Breast epithelium (tissue), 4 donors: ENCODE measurements at regions not wholly inside any gene's neighbourhood (a gene's known extent, or its start where the extent isn't known, plus 50 kb on each side); places are given as distances from the start of the nearest gene placed in this dataset.

Source experiments
- DNase-seq, 2 donors: peaks; one replicate each; pipeline ENCODE4 v3.0.0-alpha.2; 2019; ENCODE audit warnings: low spot score in 2 of 2
- H3K27ac ChIP-seq, 2 donors: fragments of 200-600 bp; sonication (generic) in 1 of 2; one replicate each; pipeline ENCODE4 v1.5.1; 2016 to 2019; ENCODE audit warnings: mild to moderate bottlenecking in 1 of 2
- H3K27me3 ChIP-seq, 2 donors: fragments of 200-600 bp; sonication (generic) in 1 of 2; one replicate each; pipeline versions ENCODE4 v1.5.1 to v1.6.0; 2017 to 2019; ENCODE audit warnings: control low read depth in 1 of 2, mild to moderate bottlenecking in 1 of 2
- H3K36me3 ChIP-seq: fragments of 200-600 bp; one replicate; pipeline ENCODE4 v1.5.1; 2019
- H3K4me1 ChIP-seq, 2 donors: fragments of 200-600 bp; sonication (generic); one replicate each; pipeline ENCODE4 v1.5.1; 2016 to 2019; ENCODE audit warnings: control low read depth in 1 of 2
- H3K4me3 ChIP-seq, 3 donors: fragments of 200-600 bp; sonication (generic); 1 replicate in 2 of 3; 2 replicates in 1 of 3; pipeline ENCODE4 v1.5.1; 2016 to 2019; ENCODE audit warnings: mild to moderate bottlenecking in 3 of 3, moderate library complexity in 2 of 3
- H3K9me3 ChIP-seq, 2 donors: fragments of 200-600 bp; sonication (generic) in 1 of 2; one replicate each; pipeline ENCODE4 v1.5.1; 2016 to 2019; ENCODE audit warnings: control low read depth in 1 of 2
- CTCF ChIP-seq, 3 donors: fragments of 450-650 bp; IDR thresholded peaks; one replicate each; pipeline ENCODE4 v1.5.1; 2016 to 2017; ENCODE audit warnings: antibody characterized with exemption in 3 of 3, mild to moderate bottlenecking in 3 of 3, moderate library complexity in 3 of 3
- POLR2A ChIP-seq: fragments of 450-650 bp; IDR thresholded peaks from one replicate; pipeline ENCODE4 v1.6.1; 2016; ENCODE audit warnings: antibody characterized with exemption, mild to moderate bottlenecking, moderate library complexity
- POLR2AphosphoS5 ChIP-seq, 3 donors: sonication (generic); formaldehyde crosslinking; IDR thresholded peaks; one replicate each; pipeline ENCODE4 v1.6.1; 2017; ENCODE audit warnings: antibody characterized with exemption in 3 of 3
- intact Hi-C: fragments of 100-400 bp; cut with DNase I; formaldehyde crosslinking; loops from one replicate; pipeline ENCODE4 v1.15.1; 2023; ENCODE audit warnings: low total_unique reads

- no peaks in the 10 kb centered on the region for H3K36me3 ChIP-seq
- intact Hi-C loops = no loop called here
- no peaks in the 10 kb centered on the region for H3K4me1 ChIP-seq
- DNase-seq = no peak
- H3K9me3 ChIP-seq = no peaks in the 10 kb centered on the region
- TF ChIP-seq POLR2AphosphoS5 (IDR thresholded peaks at IDR 0.05) (no peak), POLR2A (no peak), CTCF (IDR thresholded peaks at IDR 0.05) (no peak)
- H3K4me3 ChIP-seq = no peak overlapping the region
- H3K27ac ChIP-seq = no peak overlapping the region
- H3K27me3 ChIP-seq = no peaks in the 10 kb centered on the region
Measured at GRCh38 chr11:37571246-37571645, 973.2 kb upstream of the RAG2 start.

- intact Hi-C loops = loop anchor here (10.0 kb wide), 1 partner anchor 424 kb away; no protein-coding TSS in a partner anchor
- TF ChIP-seq CTCF (IDR thresholded peaks at IDR 0.05) = no peak
- Histone ChIP-seq H3K9me3 (no peaks in the 10 kb centered on the region), H3K4me1 (no peaks in the 10 kb centered on the region), H3K27me3 (no peaks in the 10 kb centered on the region), H3K4me3 (no peak overlapping the region), H3K36me3 (no peaks in the 10 kb centered on the region), H3K27ac (no peak overlapping the region)
- no peak for DNase-seq
Measured at GRCh38 chr11:37560991-37561390, 963.0 kb upstream of the RAG2 start.

DNA sequence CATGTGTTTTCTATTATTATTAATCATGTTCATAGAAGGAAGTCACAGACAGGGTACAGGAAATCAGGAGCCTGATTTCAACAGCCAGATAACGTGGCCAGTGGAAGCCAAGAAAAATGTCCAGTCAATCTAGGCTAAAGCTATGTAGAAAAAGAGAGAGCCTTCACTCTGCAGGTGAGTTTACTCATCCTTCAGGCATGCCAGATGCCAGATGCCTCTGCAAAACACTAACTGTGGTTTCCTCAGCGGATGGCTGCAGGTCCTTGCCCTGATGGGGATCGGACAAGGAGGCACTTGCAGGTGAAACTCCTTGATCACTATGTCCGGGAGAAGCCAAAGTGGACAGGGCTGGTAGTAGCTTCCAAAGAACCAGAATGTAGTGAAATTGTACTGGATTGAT lies 962.3 kb upstream of the RAG2 start:
- no peaks in the 10 kb centered on the region for H3K4me1 ChIP-seq
- TF ChIP-seq POLR2AphosphoS5 (IDR thresholded peaks at IDR 0.05) = no peak
- no peak for TF ChIP-seq CTCF (IDR thresholded peaks at IDR 0.05)
- no peak for TF ChIP-seq POLR2A
- no peak overlapping the region for H3K4me3 ChIP-seq
- intact Hi-C loops = loop anchor here (10.0 kb wide), 1 partner anchor 424 kb away; no protein-coding TSS in a partner anchor
- DNase-seq = no peak
- H3K9me3 ChIP-seq = no peaks in the 10 kb centered on the region
- H3K36me3 ChIP-seq = no peaks in the 10 kb centered on the region
- H3K27ac ChIP-seq = no peak overlapping the region
- H3K27me3 ChIP-seq = no peaks in the 10 kb centered on the region

- TF ChIP-seq CTCF (IDR thresholded peaks at IDR 0.05) (no peak), POLR2AphosphoS5 (IDR thresholded peaks at IDR 0.05) (no peak), POLR2A (no peak)
- Histone ChIP-seq H3K36me3 (no peaks in the 10 kb centered on the region), H3K9me3 (no peaks in the 10 kb centered on the region), H3K27ac (no peak overlapping the region), H3K4me3 (no peak overlapping the region), H3K27me3 (no peaks in the 10 kb centered on the region), H3K4me1 (no peaks in the 10 kb centered on the region)
- no peak for DNase-seq
- intact Hi-C loops = no loop called here
Measured at GRCh38 chr11:37558619-37559210, 960.7 kb upstream of the RAG2 start.

DNA sequence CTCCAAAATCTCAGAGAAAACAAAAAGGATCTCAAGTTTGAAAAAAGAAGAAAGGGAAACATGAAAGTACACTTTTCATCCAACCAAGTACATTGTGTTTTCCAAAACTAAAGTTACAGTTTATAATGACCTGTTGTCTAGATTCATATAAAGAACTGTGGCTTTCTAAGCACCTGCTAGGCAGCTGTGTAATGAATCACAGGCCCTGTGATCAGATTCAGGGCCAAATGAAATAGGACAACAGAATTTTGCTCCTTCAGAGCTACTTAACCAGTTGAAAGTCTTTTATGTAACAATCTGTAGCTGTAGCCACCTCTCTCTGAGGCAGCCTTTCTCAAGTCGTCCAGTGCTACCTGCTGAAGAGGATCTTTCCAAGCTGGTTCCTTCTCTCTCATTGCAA lies 960.0 kb upstream of the RAG2 start:
- Histone ChIP-seq H3K9me3 (no peaks in the 10 kb centered on the region), H3K36me3 (no peaks in the 10 kb centered on the region), H3K4me1 (no peaks in the 10 kb centered on the region), H3K4me3 (no peak overlapping the region), H3K27ac (no peak overlapping the region), H3K27me3 (no peaks in the 10 kb centered on the region)
- no peak for DNase-seq
- TF ChIP-seq POLR2A (no peak), CTCF (IDR thresholded peaks at IDR 0.05) (no peak), POLR2AphosphoS5 (IDR thresholded peaks at IDR 0.05) (no peak)
- intact Hi-C loops = no loop called here
